GM21723 (cell line): ENCODE measurements at regions not wholly inside any gene's neighbourhood (a gene's known extent, or its start where the extent isn't known, plus 50 kb on each side); places are given as distances from the start of the nearest gene placed in this dataset.

ENCODE experiments used
- ATAC-seq: cut with Tn5 transposase; IDR thresholded peaks from one replicate; pipeline ENCODE4 v1.9.1; 2021; ENCODE audit warnings: mild to moderate bottlenecking, moderate library complexity; ENCODE audit not compliant: unreplicated experiment

DNA sequence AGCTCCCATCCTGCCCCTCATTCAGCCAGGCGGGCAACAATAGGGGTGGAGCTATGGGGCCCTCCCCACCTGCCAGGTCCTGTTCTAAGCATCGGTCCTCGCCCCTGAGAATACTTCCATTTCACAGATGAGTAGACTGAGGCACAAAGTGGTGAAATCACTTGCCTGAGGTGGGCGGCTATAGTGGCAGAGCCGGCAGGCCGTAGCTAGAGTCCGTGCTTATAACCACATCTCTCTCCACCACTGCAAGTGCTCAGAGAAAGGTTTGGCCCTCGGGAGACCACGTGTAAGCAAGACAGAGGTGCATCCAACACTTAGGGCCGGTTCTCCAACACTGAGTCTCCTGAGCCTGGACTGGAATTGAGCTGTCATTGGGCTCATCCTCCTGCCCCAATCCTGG lies 145.8 kb upstream of the UNC5B start:
- no peak for ATAC-seq

GRCh38 chr10:71067098-71067740 lies 145.2 kb upstream of the UNC5B start:
- ATAC-seq: no peak

GRCh38 chr10:71068861-71069271 lies 143.5 kb upstream of the UNC5B start:
- ATAC-seq: no peak

DNA sequence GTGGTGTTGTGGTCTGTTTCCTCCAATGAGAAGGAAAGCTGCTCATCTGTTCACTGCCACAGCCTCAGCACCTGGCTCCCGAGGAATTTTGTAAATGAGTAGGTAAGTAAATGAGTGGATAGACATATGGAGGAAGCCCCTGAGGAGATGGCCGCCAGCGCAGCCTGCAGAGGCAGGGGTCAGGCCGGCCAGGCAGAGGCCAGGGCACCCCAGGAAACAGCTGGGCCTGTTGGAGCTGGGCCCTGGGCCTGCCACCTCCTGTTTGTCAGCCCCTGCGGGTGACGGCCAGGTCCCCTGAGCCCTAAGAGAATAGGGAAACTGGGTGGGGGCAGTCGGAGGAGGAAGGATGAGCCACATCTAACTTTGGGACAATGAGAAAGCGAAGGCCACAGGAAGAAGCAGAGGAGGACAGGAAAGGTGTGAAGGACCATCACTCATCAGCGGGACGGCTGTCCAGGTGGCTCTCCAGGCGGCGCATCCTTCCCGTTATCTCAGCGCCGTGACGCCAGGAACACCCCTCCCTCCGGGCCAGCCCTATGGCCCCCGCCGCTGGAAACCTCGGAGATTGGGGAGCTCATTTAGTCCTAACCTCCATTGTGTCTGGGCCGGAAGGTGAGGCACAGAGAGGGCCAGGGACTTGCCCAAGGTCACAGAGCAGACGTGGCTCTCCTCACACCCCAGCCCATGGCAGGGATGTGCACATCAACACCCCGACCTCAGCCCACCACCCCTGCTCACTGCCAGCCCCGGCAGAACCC lies 142.3 kb upstream of the UNC5B start:
- ATAC-seq: no peak

GRCh38 chr10:71070741-71071140 lies 141.6 kb upstream of the UNC5B start:
- no peak for ATAC-seq

DNA sequence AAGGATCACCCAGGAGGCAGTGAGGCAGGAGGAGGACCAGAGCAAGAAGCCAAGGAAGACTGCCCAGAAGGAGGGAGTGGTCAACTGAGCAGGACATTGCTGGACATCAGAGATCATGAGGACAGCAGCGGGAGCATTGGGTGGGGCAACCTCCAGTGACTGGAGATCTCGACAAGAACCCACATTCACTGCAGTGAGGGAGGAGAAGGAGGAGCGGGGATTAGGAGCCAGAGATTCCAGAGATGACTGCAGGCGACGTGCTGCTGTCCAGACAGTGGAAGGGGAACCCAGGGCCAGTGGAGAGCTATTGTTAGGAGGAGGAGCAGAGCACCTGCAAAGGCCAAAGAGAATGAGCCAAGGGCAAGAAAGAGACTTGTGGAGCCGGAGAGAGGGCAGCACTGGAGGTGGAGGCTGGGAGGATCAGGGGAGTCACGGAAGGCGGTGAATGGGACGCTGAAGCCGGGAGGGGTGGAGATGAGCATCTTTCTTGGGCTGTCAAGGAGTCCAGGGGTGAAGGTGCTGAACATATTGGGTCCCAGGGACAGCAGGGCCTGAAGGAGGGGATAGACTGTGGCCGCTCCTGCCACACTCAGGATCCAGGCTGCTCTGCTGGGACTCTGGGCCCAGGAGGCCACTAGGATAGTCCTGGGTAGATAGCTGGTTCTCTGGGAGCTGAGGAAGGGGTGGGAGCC lies 140.1 kb upstream of the UNC5B start:
- no peak for ATAC-seq

- ATAC-seq: no peak
Measured at GRCh38 chr10:71072823-71073210, 139.6 kb upstream of the UNC5B start.

- no peak for ATAC-seq
Measured at GRCh38 chr10:71073451-71074175, 138.8 kb upstream of the UNC5B start.

GRCh38 chr10:71074176-71074755 lies 138.1 kb upstream of the UNC5B start:
- ATAC-seq: no peak

- no peak for ATAC-seq
Measured at GRCh38 chr10:71075086-71075758, 137.1 kb upstream of the UNC5B start.

DNA sequence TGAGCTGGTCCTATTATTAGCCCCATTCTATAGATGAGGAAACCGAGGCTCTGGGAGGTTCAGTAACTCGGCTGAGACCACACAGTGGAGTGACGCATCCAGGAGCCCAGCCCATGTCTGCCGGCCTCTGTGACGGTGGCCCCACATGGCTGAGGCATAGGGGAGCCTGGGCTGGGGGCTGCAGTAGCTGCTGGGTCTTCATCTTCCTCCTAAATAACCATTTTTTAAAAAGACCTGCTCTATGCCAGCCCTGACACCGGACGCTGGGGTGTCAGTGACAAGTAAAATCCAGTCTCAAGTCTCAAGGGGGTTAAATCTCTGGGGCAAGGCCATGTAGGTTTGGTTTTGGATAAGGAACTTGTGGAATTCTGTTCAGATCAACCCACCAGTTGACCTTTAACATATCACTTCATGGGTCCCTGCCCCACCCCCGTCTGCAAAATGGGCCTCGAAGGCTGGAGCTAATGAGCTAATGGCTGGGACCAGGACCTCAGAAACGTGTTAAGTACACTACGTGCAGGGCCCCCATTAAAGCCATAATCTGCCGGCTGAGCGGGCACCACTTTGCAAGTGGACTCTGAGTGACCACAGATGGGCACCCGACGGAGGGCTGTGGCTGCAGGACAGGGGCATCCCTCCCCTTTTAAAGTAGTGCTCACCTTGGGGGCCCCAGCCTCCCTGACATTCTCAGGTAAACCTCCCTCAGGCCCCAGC lies 136.5 kb upstream of the UNC5B start:
- no peak for ATAC-seq

GRCh38 chr10:71076473-71077142 lies 135.8 kb upstream of the UNC5B start:
- ATAC-seq: no peak

- ATAC-seq: no peak
Measured at GRCh38 chr10:71077143-71077581, 135.2 kb upstream of the UNC5B start.

- ATAC-seq: no peak
Measured at GRCh38 chr10:71077796-71078453, 134.4 kb upstream of the UNC5B start.

GRCh38 chr10:71078454-71079145 lies 133.8 kb upstream of the UNC5B start:
- no peak for ATAC-seq

DNA sequence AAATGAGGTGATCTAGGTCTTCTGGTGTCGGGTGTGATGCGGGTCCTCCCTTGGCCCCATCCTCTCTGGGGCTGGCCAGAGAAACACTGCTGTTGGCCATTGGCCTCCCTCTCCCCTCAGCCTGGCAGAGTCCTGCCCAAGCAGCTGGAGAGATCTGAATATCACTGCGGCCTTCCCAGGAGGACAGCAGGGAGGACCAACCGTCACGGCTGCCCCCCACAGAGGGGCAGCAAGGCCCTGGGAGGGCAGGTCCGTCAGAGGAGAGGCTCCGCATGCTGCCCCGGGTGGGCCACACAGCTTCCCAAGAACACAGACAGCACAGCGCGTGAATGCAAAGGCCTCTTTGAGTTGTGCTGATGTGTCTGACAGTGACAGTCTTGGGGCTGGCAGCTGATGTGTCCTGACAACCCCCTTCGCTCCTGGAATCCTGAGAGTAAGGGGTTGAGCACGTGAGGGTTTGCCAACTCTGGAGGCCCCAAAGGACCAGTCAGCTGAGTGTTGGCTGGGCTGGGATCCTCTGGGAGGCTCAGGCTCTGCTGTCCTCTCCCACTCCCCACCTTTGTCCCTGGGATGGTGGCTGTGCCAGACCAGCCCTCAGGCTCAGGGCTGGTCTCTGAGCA lies 132.5 kb upstream of the UNC5B start:
- no peak for ATAC-seq

DNA sequence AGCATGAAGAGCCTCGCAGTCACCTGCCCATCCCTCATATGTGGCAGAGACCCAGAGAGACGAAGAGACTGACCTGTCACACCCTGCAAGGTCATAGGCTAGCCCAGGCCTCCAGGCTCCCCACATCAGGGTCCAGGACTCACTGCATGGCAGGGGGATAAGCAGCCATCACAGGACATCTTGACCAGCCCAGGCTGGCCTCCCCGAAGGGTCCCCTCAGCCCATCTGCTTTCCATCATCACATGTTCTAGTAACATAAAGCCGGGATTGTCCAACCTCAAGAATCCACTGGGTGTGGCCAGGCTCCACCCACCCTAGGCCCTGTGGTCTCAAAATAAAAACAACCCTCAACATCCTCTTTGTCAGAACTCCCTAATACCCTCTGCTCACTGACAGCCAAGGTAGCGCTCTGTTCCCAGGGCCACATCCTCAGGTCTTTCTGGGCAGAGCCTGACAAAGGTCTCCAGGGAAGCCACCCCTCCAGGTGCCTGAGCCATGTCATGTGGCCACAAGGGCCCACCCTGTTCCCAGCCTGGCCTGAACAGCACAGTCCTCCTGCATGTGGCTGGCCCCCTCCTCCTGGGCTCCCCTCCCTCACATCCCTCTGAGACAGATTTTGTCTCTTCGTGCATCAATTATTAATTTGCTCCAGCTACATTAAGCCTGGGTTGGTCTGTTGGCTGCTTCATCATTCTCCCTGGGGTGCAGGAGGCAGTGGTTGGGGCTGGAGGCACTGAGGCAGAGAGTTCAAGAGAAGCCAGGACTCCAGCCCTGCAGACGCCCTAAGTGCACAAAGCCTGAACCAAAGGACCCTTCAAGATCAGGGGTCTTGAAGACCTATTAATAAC lies 131.8 kb upstream of the UNC5B start:
- ATAC-seq: no peak
